Right ventricle myocardium superior (tissue), 1 donor: ENCODE measurements at regions not wholly inside any gene's neighbourhood (a gene's known extent, or its start where the extent isn't known, plus 50 kb on each side); places are given as distances from the start of the nearest gene placed in this dataset.
"Not testable (repeated sequence)": the region's sequence is repeated elsewhere in the genome, so short reads cannot be mapped to it uniquely, and the experiment has no call there.

Experiments
- ATAC-seq: fragments of 200-7000 bp; cut with Tn5 transposase; one replicate; pipeline ENCODE4 v1.9.1; 2020; ENCODE audit warnings: mild to moderate bottlenecking; ENCODE audit not compliant: poor library complexity
- DNase-seq: peaks from one replicate; pipeline ENCODE4 v3.0.0-alpha.2; 2020
- intact Hi-C: fragments of 100-400 bp; cut with DNase I; formaldehyde crosslinking; loops from one replicate; pipeline ENCODE4 v1.11.2; 2022
- donor health status: DM: no; HTN: yes; CAD: no; lungs with severe emphysema.

- ATAC-seq, intact Hi-C loops, DNase-seq: not testable (repeated sequence)
Measured at GRCh38 chr6:3672339-3672738, 79.2 kb downstream of the PXDC1 start.

- ATAC-seq, result no peak
- intact Hi-C loops, result no loop called here
- DNase-seq, result no peak
Measured at GRCh38 chr6:3671382-3671781, 80.1 kb downstream of the PXDC1 start.

DNA sequence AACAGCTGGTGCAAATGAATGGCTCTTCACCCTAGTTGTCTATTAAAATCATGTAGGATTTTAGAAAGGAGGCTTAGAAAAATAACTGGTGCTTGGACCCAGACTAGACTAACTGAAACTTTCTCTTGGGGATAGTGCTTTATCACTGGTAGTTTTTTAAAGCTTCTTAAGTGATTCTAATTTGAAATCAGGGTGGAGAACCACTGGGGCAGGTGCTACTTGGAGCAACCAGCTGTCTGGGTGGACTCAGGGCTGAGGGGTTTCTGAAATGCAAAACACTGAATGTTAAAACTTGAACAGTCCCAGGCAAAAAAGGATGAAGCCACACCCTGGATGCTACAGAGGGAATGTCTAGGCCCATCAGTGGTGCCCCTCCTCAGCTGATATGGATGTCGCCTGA, 81.2 kb downstream of the PXDC1 start:
- DNase-seq, result no peak
- intact Hi-C loops, result no loop called here
- no peak for ATAC-seq

DNA sequence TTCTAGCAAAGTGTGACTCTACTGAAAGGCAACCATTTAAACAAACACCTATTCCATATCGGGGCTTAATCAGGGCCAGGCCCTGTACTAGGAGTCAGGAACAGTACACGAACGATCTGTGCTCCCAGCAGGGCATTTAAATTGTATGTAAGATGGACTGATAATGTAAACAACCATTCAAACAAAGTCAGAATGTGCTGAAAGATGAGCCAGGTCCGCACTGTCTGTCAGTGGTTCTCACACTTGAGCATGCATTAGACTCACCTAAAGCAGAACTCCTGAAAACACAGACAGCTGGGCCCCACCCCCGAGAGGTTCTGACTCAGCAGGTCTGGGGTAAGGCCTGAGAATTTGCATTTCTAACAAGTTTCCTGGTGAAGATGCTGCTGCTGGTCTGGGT, 81.6 kb downstream of the PXDC1 start:
- DNase-seq (no peak), ATAC-seq (no peak)
- intact Hi-C loops, result no loop called here

DNA sequence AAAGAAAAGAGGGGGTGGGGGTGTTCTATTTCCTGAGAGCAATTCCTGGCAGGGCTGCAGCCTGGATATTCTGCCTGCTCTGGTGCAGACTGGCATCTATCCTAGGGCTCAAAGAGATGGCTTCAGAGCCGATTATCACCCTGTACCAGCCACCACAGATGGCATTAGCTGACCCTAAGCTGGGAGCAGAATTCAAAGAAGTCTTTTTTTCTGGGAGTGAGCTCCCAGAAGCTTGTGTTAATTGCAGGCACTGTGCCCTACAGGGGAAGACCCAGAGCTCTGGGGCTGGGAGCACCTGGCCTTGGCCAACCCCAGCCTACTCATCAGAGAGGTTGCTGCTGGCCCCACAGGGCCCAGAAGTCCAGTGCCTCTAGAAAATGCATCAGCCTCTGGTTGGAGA, 85.9 kb downstream of the PXDC1 start:
- intact Hi-C loops, result no loop called here
- ATAC-seq (no peak), DNase-seq (no peak)

- intact Hi-C loops, result no loop called here
- no peak for ATAC-seq
- no peak for DNase-seq
Measured at GRCh38 chr6:3664625-3665041, 86.9 kb downstream of the PXDC1 start.

GRCh38 chr6:3663811-3664210, 87.7 kb downstream of the PXDC1 start:
- intact Hi-C loops, result no loop called here
- no peak for ATAC-seq
- DNase-seq, result no peak

GRCh38 chr6:3663081-3663480, 88.4 kb downstream of the PXDC1 start:
- DNase-seq (no peak), ATAC-seq (no peak)
- intact Hi-C loops, result no loop called here

GRCh38 chr6:3661390-3661789, 90.1 kb downstream of the PXDC1 start:
- intact Hi-C loops, result no loop called here
- no peak for DNase-seq
- ATAC-seq, result no peak

DNA sequence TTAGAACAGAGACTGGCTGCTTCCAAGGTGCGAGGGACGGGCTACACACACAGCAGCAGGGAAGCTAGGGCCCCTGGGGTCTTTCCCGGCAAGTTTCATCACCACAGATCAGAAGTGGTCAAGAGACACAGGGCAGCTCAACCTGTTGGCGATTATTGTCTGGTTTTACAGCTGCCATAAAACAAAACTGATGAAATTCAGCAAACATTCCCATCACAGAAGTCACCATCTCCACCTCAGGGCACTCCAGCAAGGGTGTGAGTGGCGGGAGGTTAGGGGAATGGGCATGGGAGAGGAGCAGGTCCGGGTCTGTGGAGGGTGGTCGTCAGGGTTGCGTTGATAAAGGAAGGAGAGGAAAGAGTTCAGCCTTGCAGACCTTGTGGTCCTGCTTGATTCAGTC, 91.0 kb downstream of the PXDC1 start:
- ATAC-seq, result no peak
- intact Hi-C loops, result no loop called here
- DNase-seq, result no peak

DNA sequence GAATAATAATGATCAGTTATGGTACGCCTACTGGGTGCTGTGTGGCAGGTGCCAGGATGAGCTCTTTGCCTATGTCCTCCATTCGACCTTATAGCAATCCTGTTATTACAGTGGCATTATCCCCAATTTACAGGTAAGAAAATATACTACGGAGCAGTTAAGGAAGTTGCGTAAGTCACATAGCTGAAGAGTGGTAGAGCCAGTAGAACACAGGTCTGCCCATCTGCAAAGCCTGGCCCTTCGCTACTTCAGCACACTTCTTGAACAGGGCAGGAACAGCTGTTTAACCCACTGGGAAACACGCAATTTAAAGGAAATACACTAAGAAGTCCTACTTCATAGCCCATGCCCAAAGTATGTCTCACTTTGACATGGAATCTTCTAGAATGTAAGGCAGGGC, 91.8 kb downstream of the PXDC1 start:
- DNase-seq (no peak), ATAC-seq (no peak)
- intact Hi-C loops, result no loop called here

DNA sequence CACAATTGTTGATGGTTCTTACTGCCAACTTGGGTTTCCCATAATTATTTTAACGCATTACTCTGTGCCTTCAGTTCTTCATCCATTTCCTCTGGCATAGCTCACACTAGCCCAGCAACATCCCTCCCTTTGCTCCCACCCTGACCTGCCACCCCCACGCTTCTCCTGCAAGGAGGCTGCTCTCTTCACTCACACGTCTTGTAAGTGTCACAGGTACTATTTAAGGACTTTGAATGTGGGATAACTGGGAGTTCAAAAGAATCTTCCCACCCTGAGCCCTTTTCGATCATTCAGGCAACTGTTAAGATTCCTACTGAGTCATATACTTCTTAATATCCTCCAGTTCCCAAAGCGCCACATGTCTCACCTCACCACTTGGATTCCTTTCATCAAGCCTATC, 95.4 kb downstream of the PXDC1 start:
- intact Hi-C loops, result no loop called here
- ATAC-seq, result no peak

GRCh38 chr6:3654898-3655297, 96.6 kb downstream of the PXDC1 start:
- intact Hi-C loops, result no loop called here
- no peak for DNase-seq
- no peak for ATAC-seq

More for the DNA sequence above, 95.4 kb downstream of the PXDC1 start:
- DNase-seq, result no peak

DNA sequence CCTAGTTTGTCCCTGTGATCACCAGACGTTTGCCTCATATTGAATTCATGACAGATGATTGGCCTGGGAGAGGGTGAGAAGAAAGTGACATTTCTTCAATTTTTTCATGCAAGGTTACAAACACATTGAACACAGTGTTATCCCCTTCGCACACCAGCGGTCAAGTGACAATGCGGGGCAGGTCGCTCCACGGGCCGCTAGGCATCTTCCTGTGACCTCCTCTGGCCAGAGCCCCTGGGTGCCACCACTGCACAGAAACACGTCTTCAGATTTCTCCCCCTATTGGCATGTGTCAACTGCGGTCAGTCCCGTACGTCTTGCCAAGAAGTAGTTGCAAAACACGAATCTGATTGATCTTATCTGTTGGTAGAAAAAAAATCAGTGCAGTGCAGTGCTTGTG, 97.1 kb downstream of the PXDC1 start:
- no peak for DNase-seq
- intact Hi-C loops, result no loop called here
- ATAC-seq, result no peak

DNA sequence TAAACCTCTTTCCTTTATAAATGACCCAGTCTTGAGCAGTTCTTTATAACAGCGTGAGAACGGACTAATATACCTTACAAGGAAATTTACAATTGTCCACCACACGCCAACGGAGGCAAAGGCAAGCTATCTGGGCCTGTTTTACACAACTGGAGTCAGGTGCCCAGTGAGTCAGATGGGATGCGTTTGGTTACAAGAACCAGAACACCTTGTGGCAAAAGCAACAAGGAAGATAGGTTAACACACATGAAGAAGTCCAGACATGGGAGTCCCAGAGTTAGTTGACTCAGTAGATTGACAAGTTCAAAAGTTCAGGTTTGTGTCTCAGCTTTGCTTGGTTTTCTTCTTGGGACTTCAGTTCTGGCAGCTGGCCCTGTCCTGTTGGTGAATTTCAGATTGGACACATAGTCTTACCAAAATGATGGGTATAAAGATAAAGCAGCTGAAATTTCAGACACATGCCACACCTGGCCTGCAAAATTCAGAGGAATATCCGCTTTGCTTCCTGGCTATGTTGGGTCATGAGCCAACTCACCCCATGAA, 97.9 kb downstream of the PXDC1 start:
- no peak for ATAC-seq
- DNase-seq, result no peak
- intact Hi-C loops, result no loop called here

DNA sequence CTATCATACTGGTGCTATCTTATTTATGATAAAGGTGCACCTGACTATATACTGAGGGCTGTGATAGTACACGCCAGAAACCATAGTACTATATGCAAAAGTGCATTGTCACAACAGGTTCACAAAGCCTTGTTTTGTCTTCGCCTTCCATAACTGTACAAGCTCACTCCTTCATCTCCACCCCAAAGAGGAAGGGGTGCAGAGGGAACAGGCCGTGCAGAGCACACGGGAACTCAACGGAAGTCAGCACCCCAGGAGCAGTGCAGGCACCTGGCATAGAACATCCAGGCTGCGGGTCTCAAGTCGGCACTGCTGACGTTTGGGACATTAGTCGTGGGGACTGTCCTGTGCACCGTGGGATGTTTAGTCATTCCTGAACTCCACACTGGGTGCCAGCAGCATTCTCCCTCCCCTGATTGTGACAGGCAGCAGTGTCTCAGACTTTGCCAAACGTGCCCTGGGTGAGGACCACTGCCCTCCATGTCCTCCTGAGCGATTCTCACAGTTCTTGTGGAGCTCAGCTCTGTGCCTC, 99.7 kb downstream of the PXDC1 start:
- ATAC-seq, result no peak
- intact Hi-C loops, result no loop called here
- DNase-seq, result no peak

GRCh38 chr6:3650959-3651697, 100.4 kb downstream of the PXDC1 start:
- intact Hi-C loops, result no loop called here
- ATAC-seq, result no peak
- no peak for DNase-seq

DNA sequence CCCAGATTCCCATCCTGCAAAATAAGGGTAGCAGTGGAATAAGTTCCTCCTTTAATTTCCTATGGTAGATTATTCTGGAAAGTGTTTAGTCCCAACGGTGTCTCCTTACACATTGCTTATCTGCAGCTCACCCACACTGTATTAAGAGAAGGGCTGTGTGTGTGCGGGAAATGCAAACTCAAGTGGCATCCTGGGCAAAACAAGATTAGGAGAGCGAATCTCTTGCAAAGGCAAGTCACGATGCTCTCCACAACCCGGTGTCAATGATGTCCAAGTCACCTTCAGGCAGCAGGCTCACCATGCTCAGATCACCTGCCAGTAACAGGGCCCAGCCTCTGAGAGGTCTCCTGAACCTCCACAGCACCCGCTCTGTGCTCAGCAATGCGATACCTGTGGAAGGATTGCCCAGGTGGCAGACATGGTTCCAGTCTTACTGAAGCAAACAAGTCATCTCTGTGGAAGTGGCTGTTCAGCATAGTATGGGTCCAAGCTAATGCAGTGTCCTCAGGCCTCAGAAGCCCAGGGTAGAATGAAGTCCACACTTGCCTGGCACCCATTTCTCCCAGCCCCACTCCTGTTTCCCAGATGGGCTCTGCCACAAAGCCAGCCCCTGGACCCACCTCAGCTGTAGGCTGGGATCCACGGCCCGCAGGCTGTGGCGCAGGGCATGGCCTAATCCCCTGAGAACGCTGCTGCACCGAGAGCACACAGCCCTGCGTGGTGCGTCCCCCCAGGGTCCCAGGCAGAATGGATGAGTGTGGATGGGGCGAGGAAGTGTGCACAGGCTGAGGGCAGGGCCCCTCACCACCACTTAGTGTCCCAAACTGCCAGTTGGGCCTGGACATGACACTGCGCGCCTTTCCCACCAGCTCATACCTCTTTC, 101.2 kb downstream of the PXDC1 start:
- no peak for DNase-seq
- no peak for ATAC-seq
- intact Hi-C loops, result no loop called here

- intact Hi-C loops, result no loop called here
- no peak for ATAC-seq
- no peak for DNase-seq
Measured at GRCh38 chr6:3648724-3649123, 102.8 kb downstream of the PXDC1 start.
